ENCODE measurements at regions not wholly inside any gene's neighbourhood (a gene's known extent, or its start where the extent isn't known, plus 50 kb on each side); places are given as distances from the start of the nearest gene placed in this dataset.

DNA sequence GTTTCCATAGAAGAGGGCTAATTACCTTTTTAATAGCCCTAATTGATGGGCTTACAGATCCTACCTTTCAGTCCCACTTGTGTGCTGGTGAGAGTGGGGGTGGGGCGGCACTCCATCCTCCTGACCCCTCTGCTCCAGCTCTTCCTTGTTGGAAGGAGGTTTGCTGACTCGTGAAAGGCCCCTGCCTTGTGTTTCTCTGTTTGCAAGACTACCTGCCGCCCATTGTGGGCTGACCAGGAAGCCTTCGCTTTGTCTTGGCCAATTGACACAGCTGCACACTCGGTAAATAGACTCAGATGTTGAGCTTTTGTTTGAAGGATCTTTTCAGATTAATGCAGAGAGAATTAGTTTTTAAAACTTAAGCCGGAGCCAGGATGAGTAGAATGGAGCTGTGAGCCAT, 197.3 kb upstream of the HES1 start:
- TF ChIP-seq CTCF (tag by site-specific recombination; IDR thresholded peaks at IDR 0.05) = no peak
- no peak for TF ChIP-seq YY1 (tag by site-specific recombination; IDR thresholded peaks at IDR 0.05)
- TF ChIP-seq, protein P1, sequence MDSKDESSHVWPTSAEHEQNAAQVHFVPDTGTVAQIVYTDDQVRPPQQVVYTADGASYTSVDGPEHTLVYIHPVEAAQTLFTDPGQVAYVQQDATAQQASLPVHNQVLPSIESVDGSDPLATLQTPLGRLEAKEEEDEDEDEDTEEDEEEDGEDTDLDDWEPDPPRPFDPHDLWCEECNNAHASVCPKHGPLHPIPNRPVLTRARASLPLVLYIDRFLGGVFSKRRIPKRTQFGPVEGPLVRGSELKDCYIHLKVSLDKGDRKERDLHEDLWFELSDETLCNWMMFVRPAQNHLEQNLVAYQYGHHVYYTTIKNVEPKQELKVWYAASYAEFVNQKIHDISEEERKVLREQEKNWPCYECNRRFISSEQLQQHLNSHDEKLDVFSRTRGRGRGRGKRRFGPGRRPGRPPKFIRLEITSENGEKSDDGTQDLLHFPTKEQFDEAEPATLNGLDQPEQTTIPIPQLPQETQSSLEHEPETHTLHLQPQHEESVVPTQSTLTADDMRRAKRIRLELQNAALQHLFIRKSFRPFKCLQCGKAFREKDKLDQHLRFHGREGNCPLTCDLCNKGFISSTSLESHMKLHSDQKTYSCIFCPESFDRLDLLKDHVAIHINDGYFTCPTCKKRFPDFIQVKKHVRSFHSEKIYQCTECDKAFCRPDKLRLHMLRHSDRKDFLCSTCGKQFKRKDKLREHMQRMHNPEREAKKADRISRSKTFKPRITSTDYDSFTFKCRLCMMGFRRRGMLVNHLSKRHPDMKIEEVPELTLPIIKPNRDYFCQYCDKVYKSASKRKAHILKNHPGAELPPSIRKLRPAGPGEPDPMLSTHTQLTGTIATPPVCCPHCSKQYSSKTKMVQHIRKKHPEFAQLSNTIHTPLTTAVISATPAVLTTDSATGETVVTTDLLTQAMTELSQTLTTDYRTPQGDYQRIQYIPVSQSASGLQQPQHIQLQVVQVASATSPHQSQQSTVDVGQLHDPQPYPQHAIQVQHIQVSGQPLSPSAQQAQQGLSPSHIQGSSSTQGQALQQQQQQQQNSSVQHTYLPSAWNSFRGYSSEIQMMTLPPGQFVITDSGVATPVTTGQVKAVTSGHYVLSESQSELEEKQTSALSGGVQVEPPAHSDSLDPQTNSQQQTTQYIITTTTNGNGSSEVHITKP (tag by site-specific recombination; IDR thresholded peaks at IDR 0.05) = no peak
- no peak for TF ChIP-seq ZNF561 (tag by site-specific recombination; IDR thresholded peaks at IDR 0.05; ENCODE audit: borderline replicate concordance)
- no peak for TF ChIP-seq ZNF776 (tag by site-specific recombination; IDR thresholded peaks at IDR 0.05; ENCODE audit: borderline replicate concordance)
- no peak for TF ChIP-seq ZNF302 (tag by site-specific recombination; IDR thresholded peaks at IDR 0.05; ENCODE audit: low read depth)
- TF ChIP-seq ZNF555 (tag by site-specific recombination; conservative IDR thresholded peaks at IDR 0.05) = no peak
- TF ChIP-seq GLIS1 (tag by site-specific recombination; IDR thresholded peaks at IDR 0.05) = no peak
- no peak for TF ChIP-seq ZNF239 (tag by site-specific recombination; IDR thresholded peaks at IDR 0.05)
- no peak for TF ChIP-seq ZNF274 (IDR thresholded peaks at IDR 0.05; ENCODE audit: low read length)
- no peak for TF ChIP-seq ZNF274 (tag by site-specific recombination; IDR thresholded peaks at IDR 0.05; ENCODE audit: borderline replicate concordance)
- no peak for TF ChIP-seq ZNF707 (tag by site-specific recombination; IDR thresholded peaks at IDR 0.05)
- TF ChIP-seq ZNF341 (tag by site-specific recombination; IDR thresholded peaks at IDR 0.05; ENCODE audit: low read depth) = no peak

Data from HEK293 (cell line).